ENCODE measurements at regions not wholly inside any gene's neighbourhood (a gene's known extent, or its start where the extent isn't known, plus 50 kb on each side); places are given as distances from the start of the nearest gene placed in this dataset.

GRCh38 chr4:156442912-156443311 is 489.2 kb upstream of the CTSO start:
- TF ChIP-seq CTCF (IDR thresholded peaks at IDR 0.05) (no peak), POLR2A (IDR thresholded peaks at IDR 0.05) (no peak)

Measured in esophagus squamous epithelium (tissue), 4 donors.